Spleen (tissue), 7 donors: ENCODE measurements at regions not wholly inside any gene's neighbourhood (a gene's known extent, or its start where the extent isn't known, plus 50 kb on each side); places are given as distances from the start of the nearest gene placed in this dataset.

Experiments used
- POLR2A ChIP-seq, 3 donors: fragments of 450-650 bp; IDR thresholded peaks; one replicate each; pipeline ENCODE4 v1.5.1; 2017; ENCODE audit warnings: antibody characterized with exemption in 3 of 3, mild to moderate bottlenecking in 1 of 3
- POLR2AphosphoS5 ChIP-seq, 3 donors: sonication (generic); formaldehyde crosslinking; IDR thresholded peaks; one replicate each; pipeline ENCODE4 v1.5.1; 2017; ENCODE audit warnings: antibody characterized with exemption in 3 of 3
- TF ChIP-seq, protein P1 (sequence below), 11 experiments: fragments of 200-600 bp in 7 of 11; fragments of 450-650 bp in 4 of 11; sonication (generic) in 4 of 11; IDR thresholded peaks in 8 of 11; conservative IDR thresholded peaks in 3 of 11; 1 replicate in 7 of 11; 2 replicates in 4 of 11; pipeline versions ENCODE4 v1.4.0 to v1.8.0; 2016 to 2021; ENCODE audit warnings: antibody characterized with exemption in 11 of 11, inconsistent platforms in 4 of 11, mild to moderate bottlenecking in 1 of 11
- donor health status: DM: no; HTN: no; CAD: no; lungs with moderate emphysema.
- donor health status: DM: no; HTN: no; CAD: no.
- donor health status: DM: no; HTN: no; CAD: no.

GRCh38 chr3:168341192-168341815 is 245.6 kb upstream of the GOLIM4 start:
- TF ChIP-seq, protein P1, sequence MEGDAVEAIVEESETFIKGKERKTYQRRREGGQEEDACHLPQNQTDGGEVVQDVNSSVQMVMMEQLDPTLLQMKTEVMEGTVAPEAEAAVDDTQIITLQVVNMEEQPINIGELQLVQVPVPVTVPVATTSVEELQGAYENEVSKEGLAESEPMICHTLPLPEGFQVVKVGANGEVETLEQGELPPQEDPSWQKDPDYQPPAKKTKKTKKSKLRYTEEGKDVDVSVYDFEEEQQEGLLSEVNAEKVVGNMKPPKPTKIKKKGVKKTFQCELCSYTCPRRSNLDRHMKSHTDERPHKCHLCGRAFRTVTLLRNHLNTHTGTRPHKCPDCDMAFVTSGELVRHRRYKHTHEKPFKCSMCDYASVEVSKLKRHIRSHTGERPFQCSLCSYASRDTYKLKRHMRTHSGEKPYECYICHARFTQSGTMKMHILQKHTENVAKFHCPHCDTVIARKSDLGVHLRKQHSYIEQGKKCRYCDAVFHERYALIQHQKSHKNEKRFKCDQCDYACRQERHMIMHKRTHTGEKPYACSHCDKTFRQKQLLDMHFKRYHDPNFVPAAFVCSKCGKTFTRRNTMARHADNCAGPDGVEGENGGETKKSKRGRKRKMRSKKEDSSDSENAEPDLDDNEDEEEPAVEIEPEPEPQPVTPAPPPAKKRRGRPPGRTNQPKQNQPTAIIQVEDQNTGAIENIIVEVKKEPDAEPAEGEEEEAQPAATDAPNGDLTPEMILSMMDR (IDR thresholded peaks at IDR 0.05 in 8 of 11, conservative IDR thresholded peaks at IDR 0.05 in 3 of 11): no peak
- TF ChIP-seq POLR2A (IDR thresholded peaks at IDR 0.05): no peak
- TF ChIP-seq POLR2AphosphoS5 (IDR thresholded peaks at IDR 0.05): no peak
